Activated CD4-positive, alpha-beta T cell treated with anti-CD3 and anti-CD28 coated beads, Interleukin-2, Interleukin-6, amounts not matched to agents 100 ng/mL and 50 ng/mL, durations not matched to agents 16 hours and 8 hours (primary cell): ENCODE measurements at regions not wholly inside any gene's neighbourhood (a gene's known extent, or its start where the extent isn't known, plus 50 kb on each side); places are given as distances from the start of the nearest gene placed in this dataset.
A peak's percentile ranks its signal among the peaks of the same experiment; 100 is the strongest.

Experiments used
- DNase-seq: peaks from one replicate; pipeline ENCODE4 v3.0.0-alpha.2; 2020

GRCh38 chr1:36743286-36744005 lies 260.7 kb upstream of the CSF3R start:
- DNase-seq, result no peak

GRCh38 chr1:36741066-36741465 lies 258.4 kb upstream of the CSF3R start:
- DNase-seq, result no peak

DNA sequence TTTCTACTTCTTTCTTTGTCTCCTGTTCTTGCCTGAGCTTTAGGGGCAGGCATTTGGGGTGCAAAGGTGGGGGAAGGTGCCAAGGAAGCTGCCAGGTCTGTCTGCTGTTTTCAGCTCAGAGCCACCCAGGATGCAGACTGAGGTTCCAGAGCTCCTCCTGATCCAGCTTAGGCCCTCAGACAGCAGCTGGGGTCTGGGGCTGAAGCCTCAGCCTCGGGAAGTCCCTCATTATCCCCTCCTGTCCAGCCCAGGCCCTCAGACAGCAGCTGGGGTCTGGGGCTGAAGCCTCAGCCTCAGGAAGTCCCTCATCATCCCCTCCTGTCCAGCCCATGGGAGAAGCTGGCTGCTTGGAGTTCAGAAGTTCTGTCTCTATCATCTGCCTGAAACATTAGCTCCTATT lies 257.7 kb upstream of the CSF3R start:
- DNase-seq, result no peak

DNA sequence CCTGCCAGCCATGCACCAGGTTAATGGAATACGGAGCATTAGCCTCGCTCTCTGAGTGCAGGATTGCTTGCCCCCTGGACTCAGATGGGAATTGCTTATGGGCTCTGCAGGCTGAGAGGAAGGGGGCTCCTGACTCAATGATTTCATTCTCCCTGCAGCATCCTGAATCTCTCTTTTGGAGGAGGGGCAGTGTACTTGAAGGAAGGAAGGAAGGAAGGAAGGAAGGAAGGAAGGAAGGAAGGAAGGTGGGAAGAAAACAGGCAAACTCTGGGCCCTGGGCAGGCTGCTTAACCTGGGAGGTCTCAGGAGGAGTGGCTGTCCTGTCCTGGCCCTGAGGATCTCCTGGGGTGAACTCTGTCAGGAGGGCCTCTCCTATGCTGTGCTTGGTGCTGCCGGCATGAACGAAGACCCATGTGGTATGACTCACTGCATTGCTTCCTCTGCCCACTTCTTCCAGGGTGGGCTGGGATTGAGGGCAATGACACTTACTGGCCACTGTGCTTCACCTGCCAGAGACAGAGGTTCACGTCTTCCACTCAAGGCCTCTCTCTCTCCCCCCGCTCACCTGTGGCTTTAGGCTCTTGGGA lies 257.1 kb upstream of the CSF3R start:
- no peak for DNase-seq

- DNase-seq, result no peak
Observed at GRCh38 chr1:36738245-36738644, 255.5 kb upstream of the CSF3R start.

- no peak for DNase-seq
Observed at GRCh38 chr1:36737767-36738166, 255.1 kb upstream of the CSF3R start.

DNA sequence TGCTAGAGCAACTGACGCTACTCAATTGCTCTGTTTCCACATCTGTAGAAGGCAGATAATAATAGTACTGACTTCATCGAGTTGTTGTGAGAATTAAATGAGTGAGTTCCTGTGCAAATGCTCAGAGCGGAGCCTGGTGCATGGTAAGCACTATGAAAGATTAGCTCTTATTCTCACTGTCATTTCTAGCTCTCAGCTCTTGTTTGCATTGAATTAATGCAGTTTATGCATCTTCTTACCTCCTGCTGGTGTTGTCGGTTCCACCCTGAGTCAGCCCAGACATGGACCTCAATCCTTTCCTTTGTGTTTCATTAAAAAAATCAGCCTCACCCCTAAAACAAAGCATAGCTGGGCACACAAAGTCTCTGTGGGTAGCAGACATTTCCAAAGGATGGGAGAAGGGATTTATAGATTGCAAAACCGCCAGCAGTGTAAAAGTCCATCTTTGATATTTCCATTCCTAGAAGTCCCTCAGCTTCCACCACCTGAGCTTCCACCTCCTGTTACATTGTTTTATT lies 254.4 kb upstream of the CSF3R start:
- DNase-seq, result no peak

DNA sequence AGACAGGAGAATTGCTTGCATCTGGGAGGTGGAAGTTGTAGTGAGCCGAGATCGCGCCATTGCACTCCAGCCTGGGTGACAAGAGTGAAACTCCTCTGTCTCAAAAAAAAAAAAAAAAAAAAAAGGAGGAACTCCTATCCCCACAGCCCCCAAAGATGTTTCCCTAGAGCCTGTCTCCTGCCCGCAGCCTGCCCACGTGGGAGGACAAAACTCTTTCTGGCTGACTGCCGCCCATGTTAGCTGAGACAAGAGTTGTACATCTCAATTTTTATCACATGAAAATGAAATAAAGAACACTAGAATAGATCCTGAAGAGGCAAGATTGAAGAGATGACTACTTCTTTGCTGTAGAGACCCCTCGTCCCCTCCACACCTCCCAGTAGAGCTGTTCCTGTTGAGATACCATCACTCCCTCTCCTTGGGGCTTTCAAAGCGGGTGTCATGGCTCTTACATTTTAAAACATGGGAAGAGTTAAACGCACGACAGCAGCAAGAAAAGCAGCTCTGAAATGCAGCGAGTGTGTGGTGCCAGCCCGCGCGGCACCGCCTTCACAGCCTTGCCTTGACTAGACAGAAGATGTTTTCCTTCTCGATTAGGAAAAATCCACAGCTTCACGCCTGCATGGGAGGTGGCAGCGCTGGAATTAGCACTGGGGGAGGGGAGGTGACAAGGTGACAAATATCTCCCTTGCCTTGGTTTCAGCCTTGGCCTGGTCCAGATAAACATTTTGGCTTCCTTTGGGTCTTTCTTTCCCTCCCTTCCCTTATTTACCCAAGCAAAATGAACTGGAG lies 253.4 kb upstream of the CSF3R start:
- DNase-seq, result no peak

GRCh38 chr1:36735436-36735835 lies 252.7 kb upstream of the CSF3R start:
- DNase-seq, result no peak

- no peak for DNase-seq
Observed at GRCh38 chr1:36734356-36734755, 251.6 kb upstream of the CSF3R start.

- no peak for DNase-seq
Observed at GRCh38 chr1:36733748-36734147, 251.0 kb upstream of the CSF3R start.

DNA sequence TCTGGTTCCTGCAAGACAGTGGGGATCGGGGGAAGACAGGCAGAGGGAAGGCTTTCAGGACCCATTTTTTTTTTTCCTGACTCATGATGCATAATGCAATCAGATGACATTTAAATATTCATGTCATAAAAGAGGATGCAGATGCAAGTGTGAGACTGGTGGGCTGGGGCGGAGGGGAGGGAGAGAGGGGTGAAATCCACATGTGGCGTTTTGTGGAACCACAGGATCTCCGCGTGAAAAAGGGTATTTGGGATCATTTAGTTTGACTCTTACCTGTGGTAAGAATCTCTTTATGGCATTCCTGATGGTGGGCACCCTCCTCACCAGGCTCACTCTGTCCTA lies 249.3 kb upstream of the CSF3R start:
- no peak for DNase-seq

- DNase-seq, result peak; percentile 8
Observed at GRCh38 chr1:36731226-36732014, 248.7 kb upstream of the CSF3R start.

DNA sequence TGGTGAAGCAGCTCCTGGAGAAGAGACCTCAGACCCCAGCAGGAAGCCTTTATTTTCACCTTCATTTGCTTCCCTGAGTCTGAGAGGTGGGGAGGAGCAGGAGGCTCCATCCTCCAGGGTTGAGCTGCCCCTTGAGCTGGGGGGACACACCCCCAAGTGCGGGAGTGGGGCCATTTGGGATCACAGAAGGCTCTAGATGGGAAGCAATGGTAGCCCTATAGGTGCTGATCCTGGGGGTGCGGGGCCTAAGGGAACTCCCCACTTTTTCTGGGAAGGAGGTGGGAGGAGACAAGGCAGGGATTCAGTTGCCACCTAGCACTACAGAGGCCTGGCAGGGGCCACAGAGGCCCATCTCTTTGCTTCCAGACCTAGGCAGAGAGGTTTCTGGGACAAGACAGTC lies 247.9 kb upstream of the CSF3R start:
- no peak for DNase-seq

DNA sequence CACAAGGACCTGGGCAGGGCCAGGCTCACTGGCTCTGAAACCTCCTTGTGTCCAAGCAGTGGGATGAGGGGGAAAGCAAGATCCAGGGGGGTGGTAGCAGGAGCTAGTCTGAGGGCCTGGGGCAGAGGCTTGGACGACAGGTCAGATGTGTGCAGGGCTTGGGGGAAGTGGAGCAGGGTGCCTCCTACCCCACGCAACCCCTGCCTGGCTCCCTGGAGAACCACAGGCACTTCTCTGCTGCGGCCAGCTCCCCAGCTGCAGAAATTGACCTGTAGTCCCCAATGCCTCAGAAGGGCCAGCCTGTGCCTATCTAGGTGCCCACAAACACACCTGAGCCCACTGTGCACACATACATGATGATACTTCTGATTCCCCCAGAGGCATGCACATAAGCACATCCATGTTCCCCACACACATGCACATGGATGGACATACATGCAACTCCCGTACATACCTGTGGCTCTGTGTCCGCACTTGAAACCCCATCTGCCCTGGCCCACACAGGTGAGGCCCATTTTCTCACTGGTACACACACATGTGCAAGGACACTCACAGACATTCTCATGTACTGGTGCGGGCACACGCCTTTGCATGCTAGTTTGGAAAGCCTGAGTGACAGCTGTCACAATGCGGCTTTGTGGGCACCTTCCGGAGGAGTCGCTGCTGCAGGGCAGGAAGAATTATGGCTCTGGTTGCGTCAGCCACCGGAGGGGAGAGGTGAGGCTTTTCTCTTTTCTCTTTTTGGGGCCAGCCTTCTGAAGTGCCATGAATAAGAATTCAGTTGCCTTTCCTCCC lies 247.2 kb upstream of the CSF3R start:
- peak; percentile 5 for DNase-seq

GRCh38 chr1:36729289-36729688 lies 246.6 kb upstream of the CSF3R start:
- DNase-seq, result no peak

GRCh38 chr1:36728846-36729245 lies 246.1 kb upstream of the CSF3R start:
- DNase-seq, result no peak

- no peak for DNase-seq
Observed at GRCh38 chr1:36728051-36728450, 245.3 kb upstream of the CSF3R start.

GRCh38 chr1:36725151-36725550 lies 242.4 kb upstream of the CSF3R start:
- DNase-seq, result no peak

DNA sequence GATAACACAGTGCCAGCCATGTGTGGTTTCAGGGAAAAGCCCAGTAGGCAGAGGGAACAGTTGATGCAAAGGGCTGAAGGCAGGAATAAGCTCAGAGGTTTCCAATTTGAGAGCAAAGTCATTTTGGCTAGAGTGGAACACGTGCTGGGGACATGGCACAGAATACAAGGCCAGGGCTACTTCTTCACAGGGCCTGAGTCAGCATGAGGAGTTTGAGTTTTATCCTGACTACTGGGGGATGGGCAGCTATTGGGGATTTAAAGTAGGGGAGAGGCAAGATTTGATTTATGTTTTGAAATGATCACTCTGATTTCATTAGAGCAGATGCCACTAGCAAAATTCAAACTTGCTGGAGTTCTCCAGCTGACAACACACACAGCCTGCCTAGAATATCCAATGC lies 241.1 kb upstream of the CSF3R start:
- DNase-seq, result no peak

DNA sequence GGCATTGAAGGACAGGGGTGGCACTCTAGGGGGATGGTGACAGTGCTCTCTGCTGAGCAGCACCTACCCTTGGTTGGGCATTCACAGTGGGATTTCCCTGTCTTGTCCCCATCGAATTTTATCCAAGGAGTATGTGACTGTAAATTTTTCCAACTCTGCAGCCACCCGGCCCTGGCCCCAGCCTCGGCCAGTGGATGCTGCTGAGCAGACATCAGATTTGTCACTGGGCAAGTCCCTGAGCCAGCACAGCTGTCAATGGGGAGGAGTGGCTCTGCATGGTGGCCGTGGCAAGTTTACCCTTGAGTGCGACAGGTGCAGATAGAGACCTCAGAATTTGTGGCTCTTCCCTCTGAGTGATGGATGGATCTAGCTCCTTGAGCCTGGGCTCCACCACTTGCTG lies 240.2 kb upstream of the CSF3R start:
- DNase-seq, result no peak

GRCh38 chr1:36721261-36721660 lies 238.5 kb upstream of the CSF3R start:
- no peak for DNase-seq
